Sigmoid colon (tissue), 4 donors: ENCODE measurements at regions not wholly inside any gene's neighbourhood (a gene's known extent, or its start where the extent isn't known, plus 50 kb on each side); places are given as distances from the start of the nearest gene placed in this dataset.

Source experiments
- POLR2AphosphoS5 ChIP-seq, 4 donors: sonication (generic); formaldehyde crosslinking; IDR thresholded peaks; one replicate each; pipeline ENCODE4 v1.6.1; 2017; ENCODE audit warnings: antibody characterized with exemption in 4 of 4
- TF ChIP-seq, protein P1 (sequence below), 4 experiments: fragments of 450-650 bp in 3 of 4; fragments of 200-600 bp in 1 of 4; IDR thresholded peaks; one replicate each; pipeline ENCODE4 v1.5.1; 2016 to 2019; ENCODE audit warnings: antibody characterized with exemption in 4 of 4, mild to moderate bottlenecking in 3 of 4, moderate library complexity in 2 of 4

DNA sequence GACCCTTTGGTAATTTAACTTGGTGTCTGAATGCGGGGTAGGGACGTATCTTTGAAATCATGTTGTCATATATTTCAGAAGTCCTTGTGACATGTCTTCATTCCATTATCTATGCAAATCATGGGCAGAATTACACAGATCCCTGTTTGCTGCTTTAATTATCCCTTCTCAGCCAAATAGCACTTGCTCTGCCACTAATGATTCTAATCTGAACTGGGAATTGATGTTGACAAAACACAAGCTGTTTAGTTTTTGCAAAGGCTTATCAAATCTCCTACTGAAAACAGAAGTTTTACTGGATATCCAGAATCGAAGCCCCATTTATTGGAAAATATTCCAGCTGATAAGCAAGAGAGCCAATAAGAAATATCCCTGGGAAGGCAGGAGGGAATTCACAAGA lies 205.9 kb upstream of the COX10 start:
- no peak for TF ChIP-seq POLR2AphosphoS5 (IDR thresholded peaks at IDR 0.05)
- TF ChIP-seq, protein P1, sequence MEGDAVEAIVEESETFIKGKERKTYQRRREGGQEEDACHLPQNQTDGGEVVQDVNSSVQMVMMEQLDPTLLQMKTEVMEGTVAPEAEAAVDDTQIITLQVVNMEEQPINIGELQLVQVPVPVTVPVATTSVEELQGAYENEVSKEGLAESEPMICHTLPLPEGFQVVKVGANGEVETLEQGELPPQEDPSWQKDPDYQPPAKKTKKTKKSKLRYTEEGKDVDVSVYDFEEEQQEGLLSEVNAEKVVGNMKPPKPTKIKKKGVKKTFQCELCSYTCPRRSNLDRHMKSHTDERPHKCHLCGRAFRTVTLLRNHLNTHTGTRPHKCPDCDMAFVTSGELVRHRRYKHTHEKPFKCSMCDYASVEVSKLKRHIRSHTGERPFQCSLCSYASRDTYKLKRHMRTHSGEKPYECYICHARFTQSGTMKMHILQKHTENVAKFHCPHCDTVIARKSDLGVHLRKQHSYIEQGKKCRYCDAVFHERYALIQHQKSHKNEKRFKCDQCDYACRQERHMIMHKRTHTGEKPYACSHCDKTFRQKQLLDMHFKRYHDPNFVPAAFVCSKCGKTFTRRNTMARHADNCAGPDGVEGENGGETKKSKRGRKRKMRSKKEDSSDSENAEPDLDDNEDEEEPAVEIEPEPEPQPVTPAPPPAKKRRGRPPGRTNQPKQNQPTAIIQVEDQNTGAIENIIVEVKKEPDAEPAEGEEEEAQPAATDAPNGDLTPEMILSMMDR (IDR thresholded peaks at IDR 0.05) = no peak
